HepG2 (cell line): ENCODE measurements at regions not wholly inside any gene's neighbourhood (a gene's known extent, or its start where the extent isn't known, plus 50 kb on each side); places are given as distances from the start of the nearest gene placed in this dataset.

ENCODE experiments used
- ATAC-seq: fragments of 200-7000 bp; cut with Tn5 transposase; 3 replicates; pipeline ENCODE4 v1.9.1; 2020; ENCODE audit warnings: mild to moderate bottlenecking, moderate library complexity
- BruUV-seq: library from RNA; stranded (reverse); fragments of 400-500 nt; replicated peaks from 2 replicates; lab custom pipeline; 2021; lab: Mats Ljungman, UMichigan
- CTCF ChIA-PET: fragments of 300-600 bp; formaldehyde crosslinking; extraction: SDS; loops from one replicate; lab custom pipeline; 2021; ENCODE audit warnings: low total read pairs, inconsistent platforms, low intra/inter-chr PET ratio; lab: Yijun Ruan, JAX
- POLR2A ChIA-PET: fragments of 350-600 bp; sonication (Branson Sonifier 250); formaldehyde crosslinking; loops from one replicate; lab custom pipeline; 2020; ENCODE audit warnings: antibody characterized with exemption, inconsistent platforms; lab: Yijun Ruan, JAX
- DNase-seq: peaks from one replicate; pipeline ENCODE4 v3.0.0-alpha.2; 2015; ENCODE audit warnings: low spot score
- FAIRE-seq: peaks from 3 replicates; lab custom pipeline; 2011; peaks lifted over from hg19 to GRCh38; lab: Jason Lieb, UNC
- H2AFZ ChIP-seq: one replicate; pipeline ENCODE4 v1.6.1; 2011; ENCODE audit warnings: low read length, inconsistent platforms
- H3K27ac ChIP-seq: fragments of 300-600 bp; 3 replicates; pipeline ENCODE4 v1.8.0; 2011; ENCODE audit warnings: mixed run types, mild to moderate bottlenecking, mixed read lengths, low read length, inconsistent platforms; ENCODE audit not compliant: insufficient read depth; ENCODE audit errors: extremely low read length
- H3K27me3 ChIP-seq, 2 experiments: fragments of 200-600 bp in 1 of 2; 2 replicates in 1 of 2; 3 replicates in 1 of 2; pipeline versions ENCODE4 v1.6.0 to v1.8.0; 2011; ENCODE audit warnings: low read length in 2 of 2, mild to moderate bottlenecking in 2 of 2, moderate library complexity in 2 of 2, inconsistent platforms in 1 of 2; ENCODE audit not compliant: insufficient read depth in 2 of 2, control insufficient read depth in 1 of 2
- H3K36me3 ChIP-seq, 2 experiments: fragments of 200-600 bp in 1 of 2; replicated peaks in 1 of 2; 2 replicates in 1 of 2; 3 replicates in 1 of 2; pipeline versions ENCODE4 v1.5.1 to v1.8.0; 2011; ENCODE audit warnings: low read length in 2 of 2, inconsistent platforms in 1 of 2; ENCODE audit not compliant: insufficient read depth in 2 of 2, control insufficient read depth in 1 of 2
- H3K4me1 ChIP-seq: 2 replicates; pipeline ENCODE4 v1.5.1; 2012; ENCODE audit warnings: low read length, inconsistent platforms; ENCODE audit not compliant: insufficient read depth
- H3K4me2 ChIP-seq: 2 replicates; pipeline ENCODE4 v1.6.0; 2011; ENCODE audit warnings: low read depth, low read length, inconsistent platforms
- H3K4me3 ChIP-seq, 3 experiments: fragments of 200-600 bp in 1 of 3; sonication (generic), shearing (Covaris generic) in 1 of 3; replicated peaks in 1 of 3; 2 replicates each; pipeline ENCODE4 v1.5.1; 2011 to 2016; ENCODE audit warnings: low read length in 3 of 3, inconsistent platforms in 2 of 3, low read depth in 2 of 3, mild to moderate bottlenecking in 2 of 3, control low read depth in 1 of 3, mixed read lengths in 1 of 3; ENCODE audit not compliant: insufficient read depth in 1 of 3
- H3K79me2 ChIP-seq: one replicate; pipeline ENCODE4 v1.6.1; 2011; ENCODE audit warnings: low read length, inconsistent platforms; ENCODE audit not compliant: insufficient read depth
- H3K9ac ChIP-seq: 2 replicates; pipeline ENCODE4 v1.6.0; 2011; ENCODE audit warnings: mild to moderate bottlenecking, low read depth, low read length, inconsistent platforms; ENCODE audit not compliant: insufficient read depth
- H3K9me3 ChIP-seq: 2 replicates; pipeline ENCODE4 v1.5.1; 2012; ENCODE audit warnings: mild to moderate bottlenecking, low read length
- H4K20me1 ChIP-seq: 2 replicates; pipeline ENCODE4 v1.6.0; 2011; ENCODE audit warnings: inconsistent platforms, mild to moderate bottlenecking, low read length, moderate library complexity; ENCODE audit not compliant: insufficient read depth
- CBX5 ChIP-seq: sonication (generic); formaldehyde crosslinking; IDR thresholded peaks from 2 replicates; pipeline ENCODE4 v1.4.0; 2020; ENCODE audit warnings: missing genetic modification reagents, borderline replicate concordance
- DNMT1 ChIP-seq: sonication (generic); formaldehyde crosslinking; IDR thresholded peaks from 2 replicates; pipeline ENCODE4 v1.5.1; 2020; ENCODE audit warnings: mild to moderate bottlenecking, missing genetic modification reagents
- DPF2 ChIP-seq: sonication (generic); formaldehyde crosslinking; IDR thresholded peaks from 2 replicates; pipeline ENCODE4 v1.4.0; 2020; ENCODE audit warnings: mild to moderate bottlenecking, low read depth, missing genetic modification reagents, borderline replicate concordance
- DRAP1 ChIP-seq: IDR thresholded peaks from 2 replicates; pipeline ENCODE4 v1.6.1; 2016; ENCODE audit warnings: missing genetic modification reagents, missing compliant biosample characterization
- HDAC1 ChIP-seq: sonication (generic); formaldehyde crosslinking; IDR thresholded peaks from 2 replicates; pipeline ENCODE4 v1.5.1; 2020; ENCODE audit warnings: mild to moderate bottlenecking, missing genetic modification reagents
- HIC2 ChIP-seq: sonication (generic); formaldehyde crosslinking; IDR thresholded peaks from 2 replicates; pipeline ENCODE4 v1.9.0; 2022; ENCODE audit warnings: low read depth, missing genetic modification reagents
- PCBP1 ChIP-seq: fragments of 200-400 bp; formaldehyde crosslinking; IDR thresholded peaks from 2 replicates; pipeline ENCODE4 v1.6.1; 2017; ENCODE audit warnings: mild to moderate bottlenecking, low read depth, low read length, borderline replicate concordance
- POLR2A ChIP-seq, 2 experiments: IDR thresholded peaks; 2 replicates each; pipeline ENCODE4 v1.6.1; 2011; ENCODE audit warnings: low read depth in 2 of 2, low read length in 2 of 2, mild to moderate bottlenecking in 1 of 2, moderate library complexity in 1 of 2; ENCODE audit not compliant: insufficient read depth in 1 of 2
- SMYD3 ChIP-seq: sonication (generic); formaldehyde crosslinking; IDR thresholded peaks from 2 replicates; pipeline ENCODE4 v1.8.1; 2023; ENCODE audit warnings: mild to moderate bottlenecking, missing genetic modification reagents
- ZBTB10 ChIP-seq: sonication (generic); formaldehyde crosslinking; IDR thresholded peaks from 2 replicates; pipeline ENCODE4 v1.4.0; 2020; ENCODE audit warnings: missing genetic modification reagents, borderline replicate concordance
- ZFYVE20 ChIP-seq: sonication (generic); formaldehyde crosslinking; IDR thresholded peaks from 2 replicates; pipeline ENCODE4 v1.8.0; 2023; ENCODE audit warnings: low read depth, mild to moderate bottlenecking, moderate library complexity, missing genetic modification reagents, borderline replicate concordance
- ZNF576 ChIP-seq: sonication (generic); formaldehyde crosslinking; IDR thresholded peaks from 2 replicates; pipeline ENCODE4 v1.4.0; 2020; ENCODE audit warnings: mild to moderate bottlenecking, missing genetic modification reagents
- ZSCAN9 ChIP-seq: IDR thresholded peaks from 2 replicates; pipeline ENCODE4 v1.6.1; 2016; ENCODE audit warnings: borderline replicate concordance
- WGBS: methylation state at CpG from one replicate; pipeline ENCODE4 v1.1.6; 2017; ENCODE audit warnings: low lambda C conversion rate; 5-methylcytosine and 5-hydroxymethylcytosine counted together
- in situ Hi-C: cut with HindIII; loops from 2 replicates; pipeline ENCODE4 v1.10.0; 2017; ENCODE audit warnings: low pct_unique_long_range_greater_than_20kb; ENCODE audit not compliant: extremely low pct_ligation_motif_present
- intact Hi-C: fragments of 100-400 bp; cut with micrococcal nuclease; formaldehyde crosslinking; loops from one replicate; pipeline ENCODE4 v1.10.0; 2022; ENCODE audit not compliant: unreplicated experiment

GRCh38 chr1:240030236-240030635, 61.4 kb upstream of the FMN2 start:
- WGBS, result 3% methylated on average over 5 of the region's 5 CpGs
- no peaks in the 10 kb centered on the region for H3K9me3 ChIP-seq
- H3K9ac ChIP-seq, result no peak overlapping the region
- H3K27ac ChIP-seq, result no peak overlapping the region
- no peak for TF ChIP-seq ZNF576
- no peak for TF ChIP-seq DNMT1
- TF ChIP-seq PCBP1, result no peak
- TF ChIP-seq, all 625 proteins: peak for 0
- no peak for FAIRE-seq
- Histone ChIP-seq H3K4me3 (no peak overlapping the region), H3K36me3 (no peaks in the 10 kb centered on the region), H3K27me3 (no peaks in the 10 kb centered on the region; a peak in 1 of 5 replicates), H3K4me2 (no peak overlapping the region), H2AFZ (no peak overlapping the region), H4K20me1 (no peaks in the 10 kb centered on the region), H3K4me1 (no peaks in the 10 kb centered on the region), H3K79me2 (no peaks in the 10 kb centered on the region)
- ChIA-PET POLR2A (no interaction called here), CTCF (no interaction called here)
- intact Hi-C loops, result no loop called here
- no TSS peak for BruUV-seq
- in situ Hi-C loops, result no loop called here
- no peak for DNase-seq
- no peak for ATAC-seq

GRCh38 chr1:240031009-240031408, 60.7 kb upstream of the FMN2 start:
- ATAC-seq (no peak), DNase-seq (peak; percentile 2), FAIRE-seq (no peak)
- Histone ChIP-seq H3K27me3 (no peaks in the 10 kb centered on the region; a peak in 1 of 5 replicates), H2AFZ (no peak overlapping the region), H3K4me2 (no peak overlapping the region), H3K79me2 (no peaks in the 10 kb centered on the region), H3K9ac (no peak overlapping the region), H3K36me3 (no peaks in the 10 kb centered on the region), H3K4me3 (no peak overlapping the region), H3K4me1 (no peaks in the 10 kb centered on the region), H3K27ac (no peak overlapping the region), H4K20me1 (no peaks in the 10 kb centered on the region), H3K9me3 (no peaks in the 10 kb centered on the region)
- 11% methylated on average over 5 of the region's 5 CpGs for WGBS
- BruUV-seq, result no TSS peak
- CTCF ChIA-PET, result no interaction called here
- TF ChIP-seq ZSCAN9 (CRISPR knock-in tag), result no peak
- no peak for TF ChIP-seq SMYD3 (CRISPR knock-in tag)
- no peak for TF ChIP-seq HDAC1
- no peak for TF ChIP-seq DRAP1 (CRISPR knock-in tag)
- no peak for TF ChIP-seq DPF2 (CRISPR knock-in tag)
- TF ChIP-seq ZBTB10 (CRISPR knock-in tag), result no peak
- TF ChIP-seq CBX5 (CRISPR knock-in tag), result no peak
- no peak for TF ChIP-seq HIC2
- TF ChIP-seq ZFYVE20, result no peak
- TF ChIP-seq POLR2A (IDR thresholded peaks at IDR 0.05; ENCODE audit: insufficient read depth in 1 of 2, low read depth in 2 of 2, low read length in 2 of 2), result no peak
- intact Hi-C loops (no loop called here), in situ Hi-C loops (no loop called here)
- POLR2A ChIA-PET, result no interaction called here
